NCI-H2227 (cell line): ENCODE measurements at regions not wholly inside any gene's neighbourhood (a gene's known extent, or its start where the extent isn't known, plus 50 kb on each side); places are given as distances from the start of the nearest gene placed in this dataset.

ENCODE experiments used
- DNase-seq: peaks from one replicate; lab custom pipeline; 2025; ENCODE audit not compliant: unreplicated experiment; lab: John Stamatoyannopoulos, UW

DNA sequence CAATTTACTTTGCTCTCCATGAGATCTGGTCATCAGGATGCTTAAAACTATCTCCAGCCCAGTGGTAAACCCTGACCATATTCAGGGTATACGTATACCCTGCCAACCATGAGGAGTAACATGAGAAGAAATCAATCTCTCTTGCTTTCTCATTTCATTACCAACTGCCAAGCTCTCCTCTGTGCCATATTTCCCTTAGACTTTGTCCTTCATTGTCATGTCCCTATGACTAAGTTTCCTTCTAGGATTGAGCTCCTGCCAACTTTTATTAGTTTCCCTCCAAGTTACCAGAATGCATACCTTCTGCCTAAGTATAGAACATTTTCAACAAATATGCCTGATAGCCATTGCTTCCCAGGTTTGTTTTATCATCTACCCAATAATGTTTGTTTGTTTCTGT lies 1113.9 kb upstream of the B3GALT2 start:
- DNase-seq: no peak

DNA sequence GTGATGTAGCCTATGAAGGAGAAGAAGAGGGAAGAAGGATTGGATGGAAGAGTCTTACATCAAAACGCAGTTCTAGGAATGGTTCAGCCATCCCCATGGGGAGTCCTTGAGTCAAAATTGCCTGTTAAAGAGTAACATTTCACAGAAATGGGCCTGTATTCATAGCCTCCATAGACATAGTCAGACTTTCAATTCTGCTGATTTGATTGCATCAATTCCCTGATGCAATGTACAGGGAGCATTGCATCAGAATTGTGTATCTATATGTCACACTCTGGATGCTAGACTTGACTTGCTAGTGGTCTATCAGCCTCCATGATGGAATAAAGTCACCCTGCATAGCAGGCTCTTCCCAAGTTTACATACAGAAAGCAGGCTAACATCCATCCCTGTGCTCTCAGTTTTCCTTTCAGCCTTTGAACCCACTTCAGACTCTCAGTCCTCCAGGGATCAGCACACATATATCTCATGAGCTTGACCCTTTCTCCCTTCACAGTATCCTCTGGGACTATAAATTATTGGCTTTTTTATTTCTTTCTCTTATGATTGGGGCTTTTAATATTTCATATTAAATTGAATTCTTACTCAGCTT lies 1111.7 kb upstream of the B3GALT2 start:
- no peak for DNase-seq

DNA sequence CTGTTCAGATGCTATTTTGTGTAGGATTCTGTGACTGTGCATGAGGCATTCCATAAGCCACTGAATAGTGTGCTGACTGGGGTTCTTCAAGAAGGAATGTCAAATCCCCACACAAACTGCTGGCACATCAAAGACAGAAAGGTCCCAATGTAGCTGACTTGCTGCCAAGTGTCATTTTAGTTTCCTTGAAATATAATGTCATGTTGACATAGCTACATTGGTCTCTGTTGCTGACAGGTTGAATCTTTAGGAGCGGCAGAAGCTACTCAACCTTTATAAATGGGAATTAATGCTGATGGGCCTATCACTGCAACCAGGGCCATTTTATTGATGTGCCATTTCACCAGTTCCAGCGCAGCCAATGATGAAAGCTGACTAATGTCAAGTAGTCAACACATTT lies 1110.7 kb upstream of the B3GALT2 start:
- no peak for DNase-seq

DNA sequence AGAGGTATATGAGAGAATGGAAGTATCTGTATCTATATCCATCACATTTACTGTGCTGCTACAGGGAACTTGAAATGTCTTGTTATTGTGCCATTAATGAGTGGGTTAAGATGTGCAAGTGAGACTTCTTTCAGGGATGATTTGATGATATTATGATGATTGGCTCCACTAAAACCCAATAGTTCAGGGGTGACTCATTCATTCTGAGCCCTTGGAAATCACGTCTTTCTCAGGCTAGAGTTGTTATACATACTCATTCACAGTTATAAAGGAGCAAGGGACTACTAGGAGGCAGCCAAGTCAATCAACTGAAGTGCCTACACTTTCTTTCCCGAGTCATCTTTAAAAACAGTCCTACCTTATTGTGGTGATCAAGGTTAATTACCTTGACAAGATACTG lies 1109.8 kb upstream of the B3GALT2 start:
- DNase-seq: no peak

DNA sequence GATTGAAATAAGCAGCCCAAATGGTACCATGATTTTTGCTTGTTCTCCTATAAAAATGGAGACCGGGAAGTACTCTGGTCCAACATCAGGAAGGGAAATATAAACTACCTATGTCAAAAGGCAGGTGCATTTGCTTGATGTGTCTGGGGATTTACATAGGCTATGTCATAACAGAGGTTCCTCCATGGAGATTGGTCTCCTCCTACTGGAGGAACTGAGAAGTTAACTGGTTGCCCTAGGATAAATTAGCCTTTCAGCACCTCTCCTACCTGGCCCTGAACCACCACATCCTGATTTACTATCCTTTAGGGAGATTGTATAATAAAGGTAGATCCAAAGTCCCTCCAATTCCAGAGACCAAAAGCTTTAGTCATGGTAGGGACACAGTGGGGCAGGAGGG lies 1109.3 kb upstream of the B3GALT2 start:
- DNase-seq: no peak

DNA sequence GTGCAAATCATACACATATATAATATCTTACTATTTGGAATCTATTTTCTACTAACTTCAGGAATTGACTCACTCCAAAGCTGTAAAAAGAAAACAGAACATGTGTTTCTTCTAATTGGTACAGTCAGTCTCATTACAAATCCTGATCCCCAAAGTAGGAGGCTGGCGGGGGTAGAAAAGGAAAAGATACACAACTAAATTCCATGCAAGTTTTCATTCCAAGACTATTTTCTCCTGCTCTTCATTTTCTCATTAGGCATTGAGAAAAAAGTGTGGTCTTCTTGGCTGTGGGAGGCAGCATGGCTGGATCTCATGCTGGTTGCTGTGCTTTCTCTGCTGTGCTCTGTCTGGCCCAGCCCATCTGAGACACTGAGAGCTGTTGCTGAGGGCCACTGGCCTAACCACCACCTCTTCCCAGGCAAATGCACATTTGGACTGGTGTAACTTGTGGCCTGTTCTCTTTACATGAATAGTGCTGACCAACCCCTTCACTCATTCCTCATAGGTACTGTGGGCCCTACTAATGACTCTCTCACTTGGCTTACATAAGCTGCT lies 1107.5 kb upstream of the B3GALT2 start:
- DNase-seq: no peak

DNA sequence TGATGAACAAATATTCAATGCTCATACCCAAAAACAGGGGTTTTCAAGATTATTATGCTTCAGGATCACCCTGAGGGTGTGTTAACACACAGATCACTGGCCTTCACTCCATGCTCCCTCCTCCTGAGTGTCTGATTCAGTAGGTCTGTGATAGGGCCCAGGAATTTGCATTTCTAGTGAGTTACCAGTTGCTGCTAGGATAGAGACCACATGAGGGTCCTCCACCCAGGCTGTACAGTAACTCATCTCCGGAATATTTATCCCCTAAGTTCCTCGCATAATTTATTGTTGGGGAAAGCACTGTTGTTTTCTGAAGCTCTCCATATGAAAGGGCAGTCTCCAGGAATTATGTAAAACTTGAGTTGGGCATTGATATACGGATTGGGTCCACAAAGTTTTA lies 1106.6 kb upstream of the B3GALT2 start:
- no peak for DNase-seq

DNA sequence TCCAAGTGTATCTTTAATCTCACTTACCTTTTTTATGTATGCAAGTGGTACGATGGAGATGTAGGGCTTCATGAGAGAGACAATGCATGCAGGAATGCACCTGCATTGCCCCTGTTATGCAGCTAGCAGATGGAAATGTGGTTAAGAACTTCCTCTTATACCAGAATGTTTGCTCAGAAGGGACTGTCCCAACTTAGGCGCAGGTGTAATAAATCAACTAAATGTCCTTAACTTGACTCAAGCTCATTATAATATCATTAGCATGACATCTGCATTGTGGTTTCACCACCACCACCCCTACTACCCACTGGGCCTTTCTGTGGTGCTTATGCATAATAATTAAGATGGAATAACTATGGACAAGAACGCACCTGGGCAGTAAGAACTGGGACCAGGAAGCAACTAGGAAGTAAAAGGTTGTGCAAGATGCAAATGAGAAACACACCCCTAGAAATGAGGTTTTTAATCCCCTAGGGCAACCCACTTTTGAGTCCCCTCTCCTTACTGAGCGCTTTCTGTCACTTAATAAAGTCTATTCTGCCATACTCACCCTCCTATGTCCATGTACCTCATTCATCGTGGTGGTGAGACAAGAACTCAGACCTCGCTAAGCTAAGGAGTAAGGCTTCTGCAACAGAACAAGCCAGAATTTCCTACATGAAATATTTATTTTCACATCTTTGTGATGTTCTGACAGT lies 1103.3 kb upstream of the B3GALT2 start:
- DNase-seq: no peak

DNA sequence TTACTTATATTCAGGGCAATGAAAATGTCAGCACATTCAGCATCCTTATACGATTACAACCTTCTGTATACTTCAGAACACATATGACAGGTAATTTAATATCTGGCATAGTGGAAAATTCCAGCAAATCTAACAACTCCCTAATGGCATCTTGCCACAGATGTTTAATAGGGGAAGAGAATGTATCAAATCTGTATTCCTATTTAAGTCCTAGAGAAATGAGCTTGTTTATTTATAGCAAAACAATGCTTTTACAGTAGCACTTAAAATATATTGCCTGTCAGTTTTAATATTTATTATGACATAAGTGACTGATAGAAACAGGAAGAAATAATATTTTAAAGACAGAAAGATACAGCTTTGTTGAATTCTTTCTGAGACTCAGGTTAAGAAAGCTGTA lies 1101.8 kb upstream of the B3GALT2 start:
- DNase-seq: no peak

DNA sequence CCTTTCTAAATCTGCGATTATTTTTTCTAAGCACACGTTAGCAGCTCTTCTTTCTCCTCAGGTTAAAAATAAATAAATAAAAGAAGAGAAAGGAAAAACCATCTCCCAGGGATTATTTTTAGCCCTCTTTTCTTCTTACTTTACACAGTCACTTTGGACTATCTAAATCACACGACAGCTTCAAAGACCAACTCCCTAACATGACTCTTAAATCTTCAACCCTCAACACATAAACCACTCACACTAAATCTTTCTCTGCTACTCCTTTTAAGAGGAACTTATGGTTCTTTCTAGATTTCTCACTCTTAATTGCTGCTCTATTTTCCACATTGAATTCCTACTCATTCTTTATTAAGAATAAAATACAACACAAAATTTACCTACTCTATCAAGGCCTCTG lies 1095.0 kb upstream of the B3GALT2 start:
- DNase-seq: no peak

DNA sequence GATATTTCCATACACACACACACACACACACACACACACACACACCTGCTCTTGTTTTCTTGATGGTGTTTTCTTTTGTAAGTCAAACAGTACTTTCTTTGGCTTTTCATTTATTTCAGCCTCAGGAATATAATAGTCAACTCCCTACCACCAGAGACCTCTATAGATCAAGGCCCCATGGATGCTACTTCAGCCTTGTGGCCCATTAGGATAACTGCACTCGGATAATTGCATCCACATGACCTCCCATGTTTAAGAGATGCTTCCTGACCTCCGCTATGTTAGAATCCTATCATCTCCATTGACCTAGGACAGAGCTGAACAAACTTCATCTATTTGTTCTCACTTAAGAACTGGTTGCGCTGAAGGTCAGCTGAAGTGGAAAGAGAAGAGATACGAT lies 1094.0 kb upstream of the B3GALT2 start:
- no peak for DNase-seq

DNA sequence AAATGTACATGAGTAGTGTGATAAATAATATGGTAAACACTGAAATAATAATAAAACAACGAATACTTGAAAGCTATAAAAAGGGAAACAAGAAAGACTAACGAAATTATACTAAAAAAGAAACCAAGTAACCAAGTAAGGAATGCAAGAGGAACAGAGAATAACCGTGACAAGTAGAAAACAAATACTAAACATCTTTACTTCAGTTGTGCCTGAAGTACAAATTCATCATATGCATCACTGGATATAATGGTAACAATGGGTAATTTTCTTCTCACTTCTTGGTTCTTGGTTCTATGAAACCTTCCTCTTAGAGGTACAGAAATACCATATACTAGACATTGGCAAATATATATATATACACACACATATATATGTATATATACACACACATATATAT lies 1093.6 kb upstream of the B3GALT2 start:
- no peak for DNase-seq

DNA sequence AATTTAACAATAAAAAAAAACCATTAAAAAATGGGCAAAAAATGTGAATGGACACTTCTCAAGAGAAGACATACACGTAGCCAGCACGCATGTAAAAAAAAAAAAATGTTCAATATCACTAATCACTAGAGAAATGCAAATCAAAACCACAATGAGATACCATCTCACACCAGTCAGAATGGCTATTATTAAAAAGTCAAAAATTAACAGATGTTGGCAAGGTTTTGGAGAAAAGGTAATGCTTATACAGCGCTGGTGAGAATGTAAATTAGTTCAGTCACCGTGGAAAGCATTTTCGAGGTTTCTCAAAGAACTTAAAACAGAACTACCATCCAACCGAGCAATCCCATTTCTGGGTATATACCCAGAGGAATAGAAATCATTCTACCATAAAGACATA lies 1091.5 kb upstream of the B3GALT2 start:
- DNase-seq: no peak

DNA sequence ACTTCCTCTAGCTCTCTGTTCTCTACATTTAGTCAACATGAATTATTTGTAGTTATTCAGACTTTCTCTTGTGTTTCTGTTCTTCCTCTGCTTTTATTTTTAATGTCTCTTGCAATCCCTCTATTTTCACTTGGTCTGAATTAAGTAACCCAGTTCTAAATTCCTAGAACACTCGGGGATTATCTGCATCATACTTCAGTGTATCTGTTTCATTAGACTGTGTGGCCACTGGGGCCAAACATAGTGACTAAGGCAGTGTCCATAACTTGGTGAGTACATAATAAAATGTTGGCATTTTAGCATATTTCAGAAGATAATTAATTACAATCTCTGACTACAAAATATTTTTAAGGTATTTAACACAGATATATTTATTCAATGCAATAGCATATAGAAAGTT lies 1087.2 kb upstream of the B3GALT2 start:
- DNase-seq: no peak

DNA sequence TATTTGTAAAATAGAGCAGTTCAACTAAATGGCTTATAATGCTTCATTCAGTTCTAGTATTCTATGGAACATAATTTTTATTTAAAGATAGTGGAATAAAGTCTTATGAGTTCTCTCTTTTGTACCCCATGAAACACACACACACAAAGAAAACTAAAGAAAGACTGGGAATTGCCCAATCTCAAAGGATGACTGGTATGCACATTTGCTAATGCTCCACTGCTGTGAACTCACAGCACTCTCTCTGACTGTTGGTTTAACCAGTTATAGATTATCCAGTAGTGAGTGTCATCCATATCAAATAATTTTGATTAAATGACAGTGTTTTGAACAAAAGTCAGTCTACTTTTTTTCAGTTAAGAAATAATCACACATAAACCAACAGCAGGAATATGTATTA lies 1082.4 kb upstream of the B3GALT2 start:
- no peak for DNase-seq

DNA sequence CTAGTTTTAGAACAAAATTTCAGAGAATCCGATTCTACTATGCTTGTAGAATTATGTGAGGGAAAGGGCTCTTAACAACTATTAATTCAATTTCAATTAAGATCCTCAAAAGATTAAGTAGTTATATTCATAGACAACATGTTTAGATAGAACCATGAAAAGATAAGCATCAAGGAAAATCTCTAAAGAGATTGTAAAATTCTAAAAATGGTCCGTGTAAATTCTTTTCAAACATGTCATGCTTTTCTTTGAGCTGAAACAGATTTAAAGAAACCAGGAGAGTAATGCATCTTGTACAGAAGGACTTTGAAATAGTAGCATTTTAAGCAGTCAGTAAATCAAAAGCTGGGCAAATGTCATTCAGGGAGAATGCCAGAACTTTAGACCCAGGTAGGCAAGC lies 1080.6 kb upstream of the B3GALT2 start:
- no peak for DNase-seq

DNA sequence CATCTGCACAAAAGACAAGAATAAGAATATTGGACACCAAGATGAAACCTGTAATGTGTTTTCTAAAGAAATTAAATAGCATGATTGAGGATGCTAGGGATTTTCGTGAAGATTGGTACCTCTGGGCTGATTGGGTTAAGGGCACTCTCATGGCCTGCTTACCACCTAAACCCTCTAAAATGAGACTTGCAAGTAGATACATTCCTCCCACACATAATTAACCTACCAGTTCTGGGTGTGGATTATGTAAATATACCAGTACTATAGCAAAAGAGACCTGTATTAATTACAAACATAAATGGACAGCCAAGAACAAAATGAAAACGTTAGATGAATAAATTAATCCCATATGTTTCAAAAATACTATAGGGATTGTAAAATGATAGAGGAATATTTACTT lies 1069.6 kb upstream of the B3GALT2 start:
- DNase-seq: no peak

DNA sequence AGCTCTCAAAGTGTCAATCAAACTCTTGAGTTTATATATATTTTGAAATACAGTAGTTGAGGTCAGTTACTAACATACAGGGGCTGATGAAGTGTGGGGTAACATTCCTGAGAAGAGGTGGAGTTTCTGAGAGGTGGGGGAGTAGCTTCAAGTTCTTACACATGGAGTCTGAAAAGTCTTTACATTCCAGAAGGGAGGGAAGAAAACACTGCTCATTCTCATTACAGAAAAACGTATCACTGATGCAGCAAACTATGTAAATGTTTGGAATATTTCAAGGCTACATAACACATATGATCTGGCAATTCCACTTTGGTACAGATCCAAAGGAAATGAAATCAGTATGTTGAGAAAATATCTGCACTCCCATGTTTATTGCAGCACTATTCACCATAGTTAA lies 1065.8 kb upstream of the B3GALT2 start:
- DNase-seq: no peak

DNA sequence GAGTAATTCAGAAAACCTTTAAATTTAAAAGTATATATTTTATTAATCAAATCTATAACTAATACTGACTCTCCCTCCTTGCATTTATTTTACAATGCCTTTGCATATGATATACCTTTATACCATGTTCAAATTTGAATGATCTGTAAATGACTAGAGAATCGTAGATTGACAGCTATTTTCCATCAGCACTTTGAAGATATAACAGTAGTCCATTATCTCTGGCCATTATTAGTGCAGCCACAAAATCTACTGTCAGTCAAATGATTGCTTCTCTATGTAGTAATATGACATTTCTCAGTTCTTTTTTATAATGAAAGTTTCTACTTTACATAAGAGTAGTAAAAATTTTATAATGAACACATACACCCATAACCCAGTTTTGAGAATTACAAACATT lies 1054.8 kb upstream of the B3GALT2 start:
- no peak for DNase-seq

DNA sequence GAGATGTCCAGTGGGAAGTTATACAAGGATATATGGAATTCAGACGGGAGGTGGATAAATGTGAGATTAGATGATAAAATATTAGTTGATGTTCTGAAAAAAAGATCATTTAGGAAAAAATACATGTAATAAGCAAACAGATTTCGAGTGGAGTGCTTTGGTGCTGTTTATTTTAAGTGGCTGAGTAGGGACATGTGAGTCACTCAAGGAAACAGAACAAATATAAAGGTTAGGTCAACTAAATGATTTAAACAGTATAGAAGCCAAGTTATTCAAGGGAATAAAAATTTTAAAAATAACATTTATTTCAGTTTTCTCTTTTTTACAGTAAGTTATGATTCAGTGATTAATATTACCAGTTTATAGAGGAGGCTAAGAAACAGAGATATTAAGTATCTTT lies 1046.7 kb upstream of the B3GALT2 start:
- no peak for DNase-seq

DNA sequence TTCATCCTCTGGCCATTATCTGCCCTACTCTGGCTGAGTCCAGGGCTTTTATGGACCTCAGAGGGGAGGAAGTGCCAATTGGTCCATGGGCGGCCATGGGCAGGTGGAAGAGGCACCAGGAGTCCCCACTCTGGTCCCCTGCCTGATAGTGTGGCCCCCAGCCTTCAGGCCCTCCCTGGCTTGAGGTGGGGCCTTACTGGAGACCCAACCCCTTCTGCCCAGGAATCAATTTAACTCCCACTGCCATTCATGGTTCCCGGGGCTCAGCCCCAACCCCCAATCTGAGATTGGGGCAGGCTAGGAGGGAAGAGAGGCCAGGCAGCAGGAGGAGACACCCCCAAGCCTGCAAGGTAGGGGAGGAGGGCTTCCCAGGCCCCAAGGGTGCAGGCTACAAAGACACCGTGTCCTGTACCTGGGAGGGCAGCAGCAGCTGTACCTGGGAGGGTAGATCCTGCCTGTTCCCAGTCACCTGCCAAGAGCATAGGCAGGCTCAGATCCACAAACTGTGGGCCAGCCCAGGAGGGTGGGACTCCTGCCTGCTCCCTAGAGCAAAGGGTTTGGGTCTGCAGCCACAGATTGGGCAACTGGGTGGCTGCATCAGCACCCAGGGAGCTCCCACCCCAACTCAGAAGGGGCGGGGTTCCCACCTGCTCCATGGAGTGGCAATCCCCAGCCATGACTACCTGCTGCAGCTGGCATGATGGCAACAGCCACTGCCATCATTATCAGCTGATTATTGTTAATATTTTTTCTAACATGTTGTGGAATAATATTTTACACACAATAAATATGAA lies 1044.1 kb upstream of the B3GALT2 start:
- DNase-seq: no peak

DNA sequence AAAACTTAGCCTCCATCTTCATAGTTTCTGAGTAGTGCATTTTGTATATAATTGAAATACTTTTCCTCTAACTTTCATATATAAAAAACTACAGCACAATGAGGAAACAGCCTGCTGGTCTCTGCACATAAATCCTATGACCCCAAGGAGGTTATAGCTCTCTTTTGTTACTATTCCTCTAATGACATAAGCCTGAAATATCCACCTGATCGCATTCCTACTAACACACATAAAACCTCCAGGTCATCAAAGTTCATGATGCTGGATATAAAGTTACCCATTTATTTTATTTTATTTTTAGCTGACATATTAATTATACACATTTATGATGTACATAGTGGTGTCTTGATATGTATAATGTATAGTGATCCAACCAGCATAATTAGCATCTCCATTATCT lies 1042.0 kb upstream of the B3GALT2 start:
- DNase-seq: no peak
